H54 (cell line): ENCODE measurements at regions not wholly inside any gene's neighbourhood (a gene's known extent, or its start where the extent isn't known, plus 50 kb on each side); places are given as distances from the start of the nearest gene placed in this dataset.

ENCODE experiments used
- DNase-seq: peaks from one replicate; pipeline ENCODE4 v3.0.0; 2011; ENCODE audit warnings: low spot score, mixed read lengths; ENCODE audit not compliant: insufficient read length
- FAIRE-seq: peaks from 3 replicates; lab custom pipeline; 2011; peaks lifted over from hg19 to GRCh38; lab: Jason Lieb, UNC
- POLR2A ChIP-seq: IDR thresholded peaks from 2 replicates; pipeline ENCODE4 v1.6.1; 2011; ENCODE audit warnings: low read depth, mild to moderate bottlenecking, low read length

DNA sequence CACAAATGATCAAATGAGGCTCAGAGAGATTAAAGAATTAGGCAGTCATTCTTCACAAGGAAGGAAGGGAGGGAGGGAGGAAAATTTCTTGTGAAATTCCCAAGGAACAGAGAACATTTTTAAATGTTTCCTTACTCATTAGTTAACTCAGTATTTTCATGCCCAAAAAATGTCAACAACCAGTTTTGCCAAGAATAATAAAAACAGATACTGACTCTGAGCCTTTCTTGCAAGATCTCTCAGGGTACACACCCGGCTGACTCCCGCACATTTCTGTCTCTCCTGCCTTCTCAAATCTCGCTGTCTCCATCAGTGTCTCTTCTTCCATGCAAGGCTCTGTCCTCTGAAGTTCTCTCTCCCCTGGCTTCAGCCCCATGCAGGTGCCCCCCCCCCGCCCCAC, 265.9 kb downstream of the TJP1 start:
- DNase-seq (no peak), FAIRE-seq (no peak)
- no peak for TF ChIP-seq POLR2A

DNA sequence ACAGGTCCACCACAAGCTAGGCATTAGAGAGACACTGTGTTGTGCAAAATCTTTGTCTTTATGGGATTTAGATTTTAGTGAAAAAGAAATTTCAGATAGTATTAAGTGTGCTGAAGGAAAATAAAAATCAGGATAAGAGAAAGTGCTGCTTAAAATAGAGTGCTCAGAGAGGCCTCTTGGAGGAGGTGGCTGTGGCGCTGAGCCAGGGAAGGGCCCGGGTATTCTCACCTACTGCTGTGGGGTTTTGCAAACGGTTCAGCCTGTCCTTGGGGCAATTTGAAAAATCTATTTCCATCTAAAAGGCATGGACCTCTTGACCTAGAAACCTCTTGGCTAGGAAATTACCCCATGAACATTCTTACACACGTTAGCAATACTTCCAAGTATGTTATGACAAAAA, 267.7 kb downstream of the TJP1 start:
- no peak for DNase-seq
- no peak for TF ChIP-seq POLR2A
- no peak for FAIRE-seq

DNA sequence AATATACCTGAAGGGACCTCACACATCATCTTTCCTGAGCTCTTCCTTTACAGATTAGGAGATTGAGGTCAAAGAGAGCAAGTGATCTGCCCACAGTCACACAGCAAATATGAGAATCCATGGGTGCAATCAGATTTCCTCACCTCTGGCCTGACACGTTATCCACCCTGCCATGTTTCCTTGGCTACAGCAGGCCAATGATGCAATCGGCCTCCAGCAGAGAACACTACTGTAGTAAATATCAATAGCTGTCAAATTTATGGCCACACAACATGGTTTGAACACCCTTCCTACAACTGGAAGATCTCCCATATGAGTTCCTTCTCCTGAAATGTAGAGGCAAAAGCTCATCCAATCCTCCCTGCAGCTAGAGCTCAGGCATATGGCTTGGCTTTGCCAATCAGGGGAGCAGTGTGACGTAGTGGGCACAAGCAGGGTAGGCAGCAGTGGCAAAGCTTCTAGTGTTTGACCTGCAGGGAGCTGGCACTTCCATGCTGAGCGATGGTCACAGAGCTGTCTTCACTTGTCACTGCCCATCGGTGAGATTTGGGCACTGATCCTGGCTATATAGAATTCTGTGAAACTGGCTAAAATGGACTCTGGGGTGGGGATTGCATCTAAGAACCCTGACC, 271.3 kb downstream of the TJP1 start:
- no peak for FAIRE-seq
- no peak for DNase-seq
- TF ChIP-seq POLR2A = no peak

DNA sequence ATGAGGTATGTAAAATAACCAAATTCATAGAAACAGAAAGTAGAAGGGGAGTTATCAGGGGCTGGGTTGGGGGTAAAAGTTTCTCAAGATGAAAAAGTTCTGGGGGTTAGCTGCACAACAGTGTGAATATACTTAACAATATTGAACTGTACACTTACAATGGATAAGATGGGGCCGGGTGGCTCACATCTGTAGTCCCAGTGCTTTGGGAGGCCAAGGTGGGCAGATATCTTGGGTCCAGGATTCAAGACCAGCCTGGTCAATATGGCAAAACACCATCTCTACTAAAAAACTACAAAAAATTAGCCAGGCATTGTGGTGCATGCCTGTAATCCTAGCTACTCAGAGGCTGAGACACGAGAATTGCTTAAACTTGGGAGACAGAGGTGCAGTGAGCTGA, 274.3 kb downstream of the TJP1 start:
- no peak for TF ChIP-seq POLR2A

DNA sequence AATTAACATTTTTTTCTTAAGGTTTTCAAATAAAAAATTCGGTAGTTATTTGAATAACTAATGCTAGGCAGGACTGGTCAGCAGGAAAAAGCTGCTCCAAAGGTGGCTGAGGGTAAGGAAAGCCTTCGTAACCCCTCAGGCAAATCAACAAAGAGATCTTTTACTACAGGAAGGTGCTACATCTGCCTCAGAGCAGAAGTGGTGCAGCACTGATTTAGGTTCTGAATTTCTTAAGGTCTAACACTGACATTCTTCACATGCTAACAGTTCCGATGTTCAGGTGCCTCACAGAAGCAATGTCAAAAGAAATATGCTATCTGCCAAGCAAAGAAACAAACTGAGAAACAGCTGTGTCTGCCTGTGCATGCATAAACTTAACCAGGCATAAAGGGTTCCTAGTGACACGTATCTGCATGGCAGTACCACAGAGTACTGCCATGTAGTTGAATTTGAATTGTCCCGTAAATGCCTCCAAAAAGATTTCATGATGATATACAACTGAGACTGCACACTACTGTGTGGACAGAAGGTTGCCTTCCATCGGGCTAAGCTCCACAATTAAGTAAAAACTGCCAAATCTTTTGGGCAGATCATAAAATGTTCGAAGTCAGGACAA, 275.0 kb upstream of the NSMCE3 start:
- no peak for FAIRE-seq
- no peak for TF ChIP-seq POLR2A
- no peak for DNase-seq

More for the DNA sequence above, 274.3 kb downstream of the TJP1 start:
- FAIRE-seq = no peak
- no peak for DNase-seq

DNA sequence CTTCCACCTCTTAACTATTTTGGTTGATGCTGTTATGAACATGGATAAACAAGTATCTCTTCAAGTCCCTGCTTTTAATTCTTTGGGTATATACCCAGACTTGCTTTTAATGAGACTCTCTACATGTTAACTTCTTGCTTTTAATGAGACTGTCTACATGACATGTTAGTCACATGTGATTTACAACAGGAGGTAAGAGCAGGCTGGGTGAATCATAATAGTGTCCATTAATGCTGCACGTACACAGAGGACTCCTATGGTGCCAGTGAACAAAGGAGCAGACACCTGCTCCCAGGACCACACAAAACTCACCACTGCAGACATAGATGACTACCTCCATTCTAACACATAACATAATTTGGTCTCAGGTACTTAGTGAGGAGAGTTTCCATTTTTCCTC, 273.4 kb upstream of the NSMCE3 start:
- DNase-seq = no peak
- FAIRE-seq = no peak
- TF ChIP-seq POLR2A = no peak

DNA sequence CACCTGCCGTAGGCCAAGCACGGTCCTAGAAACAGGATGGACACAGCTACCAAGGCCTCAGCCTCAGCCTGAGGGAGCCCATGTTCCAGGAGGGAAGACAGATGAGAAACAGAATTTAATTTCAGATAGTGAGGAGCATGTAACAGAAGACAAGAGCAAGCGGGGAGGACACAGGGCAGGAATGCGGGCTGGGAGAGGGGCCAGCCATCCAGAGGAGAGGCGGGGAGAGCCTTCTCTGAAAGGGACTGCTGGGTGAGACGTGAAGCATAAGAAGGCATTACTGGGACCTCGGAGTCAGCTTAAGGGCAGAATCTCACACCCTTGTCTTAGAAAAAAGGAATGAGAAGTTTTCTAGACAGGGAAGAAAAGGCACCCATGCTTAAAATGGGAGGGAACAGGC, 271.7 kb upstream of the NSMCE3 start:
- TF ChIP-seq POLR2A = no peak
- FAIRE-seq (no peak), DNase-seq (no peak)

DNA sequence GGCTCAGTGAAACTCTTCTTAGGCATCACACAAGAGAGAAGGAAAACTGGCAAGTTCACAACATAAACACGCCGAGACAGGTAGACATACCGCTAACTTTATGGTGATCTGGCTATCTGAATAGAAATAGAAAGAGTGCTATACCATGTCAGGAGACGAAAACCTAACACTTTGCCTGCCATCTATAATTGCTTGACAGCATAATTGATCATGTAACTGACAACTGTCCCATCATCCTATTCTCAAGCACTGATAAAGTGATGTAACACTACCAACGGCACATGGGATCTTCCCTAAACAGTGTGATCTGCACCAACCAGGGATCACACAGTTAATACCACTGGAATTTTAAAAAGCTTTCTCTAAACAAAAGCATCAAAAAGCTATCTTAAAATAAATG, 270.9 kb upstream of the NSMCE3 start:
- no peak for TF ChIP-seq POLR2A
- no peak for DNase-seq
- no peak for FAIRE-seq

DNA sequence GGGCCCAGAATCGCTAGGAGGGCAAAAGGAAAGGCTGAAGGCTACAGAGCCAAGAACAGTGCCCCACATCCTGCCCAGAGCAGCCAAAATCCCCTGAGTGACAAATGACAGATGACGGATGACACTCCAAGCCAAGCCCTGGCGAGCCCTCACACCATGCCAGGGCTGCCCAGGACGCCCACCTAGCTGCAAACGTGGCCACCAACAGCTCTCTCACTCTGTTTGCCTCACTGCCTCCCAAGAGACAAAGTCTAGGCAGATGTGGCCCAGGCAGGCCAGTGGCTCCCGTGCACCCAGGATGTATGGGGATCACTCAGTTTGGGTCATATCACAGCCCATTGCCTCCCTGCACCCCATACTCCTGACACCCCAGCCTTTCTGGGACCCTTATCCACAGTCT, 270.1 kb upstream of the NSMCE3 start:
- no peak for TF ChIP-seq POLR2A
- DNase-seq = no peak
- FAIRE-seq = no peak

DNA sequence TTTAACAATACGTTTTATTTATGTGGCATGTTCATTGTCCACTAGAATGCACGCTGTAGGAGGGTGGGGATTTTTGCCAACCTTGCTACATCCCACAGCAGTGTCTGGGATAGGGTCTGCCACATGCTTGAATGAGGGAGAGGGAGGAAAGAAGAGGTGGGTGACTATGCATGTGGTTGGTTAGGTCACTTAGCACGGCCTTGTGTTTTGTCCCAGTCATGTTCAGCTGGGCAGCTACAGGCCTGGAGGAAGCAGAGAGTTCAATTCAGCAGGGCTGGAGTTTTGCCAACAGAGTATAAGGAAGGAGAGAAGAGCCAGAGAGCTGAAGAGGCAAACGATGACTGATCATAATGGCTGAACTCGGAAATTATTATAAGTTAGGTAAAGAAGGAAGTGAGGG, 268.4 kb upstream of the NSMCE3 start:
- DNase-seq = no peak
- no peak for TF ChIP-seq POLR2A
- no peak for FAIRE-seq

DNA sequence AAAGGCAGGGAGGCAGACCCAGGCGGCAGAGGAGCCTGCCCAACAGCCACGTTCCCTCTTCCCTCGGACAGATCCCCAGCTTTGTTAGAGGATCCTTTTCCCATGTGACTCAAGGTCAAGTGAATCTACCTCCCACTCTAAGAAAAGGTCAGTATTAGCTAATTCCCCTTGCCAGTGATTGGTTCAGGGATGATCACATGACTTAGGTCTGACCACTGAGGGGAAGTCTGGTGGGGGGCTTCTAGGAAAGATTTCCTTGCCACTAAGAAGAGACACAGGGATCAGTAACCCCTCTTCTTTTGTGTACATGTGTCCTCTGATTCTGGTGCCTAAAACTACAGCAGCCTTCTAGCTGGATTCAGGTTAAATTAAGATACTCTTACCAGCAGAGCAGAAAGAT, 266.3 kb upstream of the NSMCE3 start:
- DNase-seq = no peak
- FAIRE-seq = no peak
- TF ChIP-seq POLR2A = no peak

DNA sequence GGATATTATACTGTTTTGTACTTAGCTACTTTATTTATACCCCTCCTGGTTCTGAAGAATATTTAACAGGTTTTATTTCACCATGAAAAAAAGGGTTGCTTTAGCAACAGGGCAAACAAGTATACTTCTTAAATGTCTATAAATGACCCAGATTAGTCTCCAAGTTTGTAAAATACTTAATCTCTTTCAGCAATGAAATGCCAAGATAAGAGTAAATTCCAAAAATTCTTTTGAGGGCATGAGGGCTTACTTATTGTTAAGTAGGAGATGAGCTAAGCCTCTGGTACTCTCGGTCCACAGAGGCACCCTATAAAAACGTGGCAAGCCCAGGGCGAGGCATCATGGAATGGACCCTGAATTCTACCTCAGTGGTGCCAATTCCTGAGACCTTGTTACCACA, 264.8 kb upstream of the NSMCE3 start:
- DNase-seq (no peak), FAIRE-seq (no peak)
- no peak for TF ChIP-seq POLR2A

DNA sequence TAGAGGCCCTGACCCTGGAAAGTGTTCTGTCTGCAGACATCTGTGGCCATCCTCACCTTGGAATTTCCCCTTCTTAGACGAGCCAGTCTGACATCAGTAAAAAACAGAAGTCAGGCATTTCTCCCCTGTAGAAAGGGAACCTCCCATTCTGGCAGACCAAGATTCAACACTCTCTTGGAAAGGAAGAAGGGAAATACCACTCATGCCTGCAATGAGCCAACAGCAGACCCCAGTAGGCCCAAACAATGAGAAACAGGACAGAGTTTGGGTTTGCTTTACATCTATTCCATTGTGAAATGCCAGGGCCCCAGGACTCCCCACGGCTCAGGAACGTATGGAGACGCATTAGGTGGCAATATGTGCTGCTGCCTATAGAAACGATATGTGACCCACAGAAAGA, 264.0 kb upstream of the NSMCE3 start:
- FAIRE-seq (no peak), DNase-seq (no peak)
- TF ChIP-seq POLR2A = no peak

DNA sequence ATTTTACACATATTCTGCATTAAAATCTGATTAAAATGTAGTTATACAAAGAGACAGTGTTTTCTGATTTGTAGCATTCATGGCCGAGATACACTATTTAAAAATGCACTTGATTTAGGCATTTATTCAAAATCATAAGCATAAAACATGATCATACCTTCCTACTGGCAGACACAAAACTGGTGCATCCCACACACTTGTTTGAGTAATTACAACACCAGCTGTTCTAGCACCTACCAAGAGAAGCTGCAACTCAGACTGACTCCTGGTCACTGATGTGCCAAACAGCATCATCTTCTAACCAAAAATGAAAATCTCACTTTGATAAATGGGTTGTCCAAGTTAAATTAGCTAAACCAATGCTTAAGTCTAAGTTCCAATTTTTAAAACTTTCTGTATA, 262.7 kb upstream of the NSMCE3 start:
- TF ChIP-seq POLR2A = no peak
- DNase-seq (no peak), FAIRE-seq (no peak)

DNA sequence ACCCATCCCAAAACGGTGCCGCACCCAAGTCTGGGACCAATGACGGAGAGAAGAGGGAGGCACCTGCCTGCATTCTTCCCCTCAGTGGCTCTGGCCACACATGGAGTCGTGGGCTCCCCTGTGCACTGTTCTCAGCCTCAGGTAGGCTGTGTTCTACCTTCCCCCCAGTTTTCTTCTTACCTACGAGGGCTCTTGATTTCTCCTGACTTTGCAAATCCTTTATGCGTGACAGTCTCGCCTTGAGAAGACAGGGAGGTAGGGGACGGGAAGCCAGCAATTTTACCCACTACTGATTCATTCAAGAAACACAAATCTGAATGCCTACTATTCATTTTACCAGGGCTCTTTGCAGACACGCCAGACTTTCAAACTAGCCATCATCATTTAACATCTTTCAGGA, 261.3 kb upstream of the NSMCE3 start:
- FAIRE-seq (no peak), DNase-seq (no peak)
- no peak for TF ChIP-seq POLR2A

DNA sequence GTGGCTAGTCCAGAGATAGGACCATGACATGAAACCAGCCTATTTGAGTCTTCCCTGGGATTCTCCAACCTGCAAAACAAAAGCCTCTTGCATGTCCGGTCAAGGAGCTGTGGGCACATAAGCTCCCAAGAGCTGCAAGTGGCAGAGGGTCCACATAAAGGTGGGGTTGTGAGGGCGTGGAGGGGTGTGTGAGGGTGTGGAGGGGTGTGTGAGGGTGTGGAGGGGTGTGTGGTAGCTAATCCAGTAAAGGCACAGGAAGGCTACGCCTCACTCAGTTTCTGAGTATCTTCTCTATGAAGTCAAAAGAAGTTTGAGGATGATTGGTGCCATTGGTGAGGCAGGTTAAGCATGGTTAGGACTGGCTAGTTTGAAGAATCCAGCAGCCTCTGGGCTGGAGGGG, 259.4 kb upstream of the NSMCE3 start:
- no peak for DNase-seq
- no peak for TF ChIP-seq POLR2A
- no peak for FAIRE-seq
